Activated CD4-positive, alpha-beta T cell treated with anti-CD3 and anti-CD28 coated beads, Interleukin-2, amount 10 ng/mL, durations not matched to agents 7 days and 5 days (primary cell): ENCODE measurements at regions not wholly inside any gene's neighbourhood (a gene's known extent, or its start where the extent isn't known, plus 50 kb on each side); places are given as distances from the start of the nearest gene placed in this dataset.

Experiments
- CTCF ChIA-PET: fragments of 350-600 bp; sonication (Branson Sonifier 250); formaldehyde crosslinking; loops from one replicate; lab custom pipeline; 2021; ENCODE audit warnings: antibody characterized with exemption; lab: Charles Lee
- POLR2A ChIA-PET: fragments of 350-600 bp; sonication (Branson Sonifier 250); formaldehyde crosslinking; loops from one replicate; lab custom pipeline; 2021; ENCODE audit warnings: antibody characterized with exemption; lab: Charles Lee
- DNase-seq: peaks from one replicate; pipeline ENCODE4 v3.0.0-alpha.2; 2020
- H3K27ac Mint-ChIP-seq: one replicate; pipeline ENCODE4 v1.8.0; 2021; ENCODE audit warnings: mild to moderate bottlenecking, moderate library complexity, mixed read lengths
- H3K27me3 Mint-ChIP-seq: one replicate; pipeline ENCODE4 v1.8.0; 2021; ENCODE audit warnings: mixed read lengths
- H3K36me3 Mint-ChIP-seq: one replicate; pipeline ENCODE4 v1.8.0; 2021; ENCODE audit warnings: low read depth, mixed read lengths
- H3K4me1 Mint-ChIP-seq: one replicate; pipeline ENCODE4 v1.8.0; 2021; ENCODE audit warnings: mixed read lengths
- H3K4me3 Mint-ChIP-seq: one replicate; pipeline ENCODE4 v1.8.0; 2021; ENCODE audit warnings: mild to moderate bottlenecking, moderate library complexity, mixed read lengths
- H3K9me3 Mint-ChIP-seq: one replicate; pipeline ENCODE4 v1.8.0; 2021; ENCODE audit warnings: mixed read lengths

GRCh38 chr3:150221904-150222523 lies 186.1 kb upstream of the TSC22D2 start:
- Mint-ChIP-seq H3K27me3 (peaks cover 30% of the 10 kb centered on the region), H3K4me3 (no peak overlapping the region), H3K36me3 (no peaks in the 10 kb centered on the region), H3K27ac (no peak overlapping the region), H3K4me1 (peaks cover 3% of the 10 kb centered on the region), H3K9me3 (no peaks in the 10 kb centered on the region)
- ChIA-PET CTCF (interaction anchor here (0.6 to 0.8 kb wide), 2 partner anchors 243 to 700 kb away, joined by 3 to 5 read pairs; no protein-coding TSS in a partner anchor), POLR2A (no interaction called here)
- no peak for DNase-seq

DNA sequence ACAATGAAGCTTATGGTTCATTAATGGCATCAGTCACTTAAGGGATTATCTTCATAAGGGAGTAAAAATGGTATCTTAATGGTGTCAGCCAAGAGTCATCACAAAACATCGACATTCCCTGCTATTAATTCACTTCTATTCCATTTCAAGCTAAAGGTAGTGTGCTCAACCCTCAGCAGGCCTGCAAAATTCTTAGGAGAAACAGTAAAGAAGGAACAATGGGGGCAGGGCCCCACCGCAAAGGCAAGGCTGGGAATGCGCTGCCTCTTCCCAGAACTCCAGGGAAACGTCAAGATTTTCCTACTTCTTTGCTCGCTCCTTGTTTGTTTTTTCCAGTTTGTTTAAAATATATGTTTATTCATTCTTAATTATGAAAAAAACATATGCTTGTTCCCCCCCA lies 187.3 kb upstream of the TSC22D2 start:
- Mint-ChIP-seq H3K4me3 (no peak overlapping the region), H3K4me1 (peaks cover 3% of the 10 kb centered on the region), H3K27ac (no peak overlapping the region), H3K36me3 (no peaks in the 10 kb centered on the region), H3K27me3 (peaks cover 23% of the 10 kb centered on the region), H3K9me3 (no peaks in the 10 kb centered on the region)
- ChIA-PET POLR2A (no interaction called here), CTCF (interaction anchor here (1.5 kb wide), 1 partner anchor 274 kb away, joined by 3 read pairs; no protein-coding TSS in a partner anchor)
- no peak for DNase-seq

DNA sequence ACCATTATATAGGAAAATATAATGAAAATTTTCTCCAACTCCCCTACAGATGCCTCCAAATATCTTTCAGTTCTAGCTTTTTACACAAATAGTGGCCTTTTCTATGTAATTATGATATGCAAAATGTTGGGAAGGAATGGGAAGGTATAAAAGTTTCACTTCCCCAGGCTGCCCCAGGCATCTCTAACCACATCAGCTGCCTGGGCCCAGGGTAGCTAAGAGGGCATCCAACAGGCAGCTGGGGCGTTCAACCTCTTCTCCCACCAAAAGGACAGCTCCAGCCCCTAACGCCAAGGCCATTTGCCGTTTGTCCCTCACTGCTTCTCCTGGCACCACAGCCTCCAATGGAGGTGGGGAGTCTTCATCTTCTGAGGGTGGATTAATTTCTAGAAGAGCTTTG lies 188.1 kb upstream of the TSC22D2 start:
- DNase-seq = no peak
- CTCF ChIA-PET = interaction anchor here (1.5 kb wide), 1 partner anchor 274 kb away, joined by 3 read pairs; no protein-coding TSS in a partner anchor
- Mint-ChIP-seq H3K9me3 (no peaks in the 10 kb centered on the region), H3K4me3 (no peak overlapping the region), H3K27ac (no peak overlapping the region), H3K27me3 (peaks cover 22% of the 10 kb centered on the region), H3K4me1 (peaks cover 3% of the 10 kb centered on the region), H3K36me3 (no peaks in the 10 kb centered on the region)
- POLR2A ChIA-PET = no interaction called here

GRCh38 chr3:150218841-150219240 lies 189.3 kb upstream of the TSC22D2 start:
- Mint-ChIP-seq H3K27me3 (peaks cover 22% of the 10 kb centered on the region), H3K36me3 (no peaks in the 10 kb centered on the region), H3K4me1 (peaks cover 3% of the 10 kb centered on the region), H3K27ac (no peak overlapping the region), H3K9me3 (no peaks in the 10 kb centered on the region), H3K4me3 (no peak overlapping the region)
- no peak for DNase-seq
- POLR2A ChIA-PET = no interaction called here
- CTCF ChIA-PET = interaction anchor here (1.0 kb wide), 1 partner anchor 10 kb away, joined by 3 read pairs; no protein-coding TSS in a partner anchor

DNA sequence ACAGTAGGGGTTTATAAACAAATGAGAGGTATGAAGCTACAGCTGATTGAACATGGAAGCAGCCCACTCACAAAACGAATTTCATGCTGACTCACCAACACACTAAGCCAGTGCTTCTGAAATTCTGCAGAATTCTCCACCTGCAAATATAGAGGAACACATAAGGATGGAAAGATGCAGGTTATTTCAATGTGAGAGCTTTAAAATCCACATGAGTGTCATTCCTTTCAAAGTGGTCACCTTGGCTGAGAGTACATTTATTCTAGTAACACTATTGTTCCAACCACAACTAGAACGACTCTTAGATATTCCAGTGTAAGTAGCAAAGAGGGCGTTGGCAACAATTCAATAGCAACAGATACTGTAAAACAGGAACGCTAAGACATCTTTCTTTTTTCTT lies 189.9 kb upstream of the TSC22D2 start:
- Mint-ChIP-seq H3K27ac (no peak overlapping the region), H3K4me3 (no peak overlapping the region), H3K36me3 (no peaks in the 10 kb centered on the region), H3K4me1 (peaks cover 3% of the 10 kb centered on the region), H3K27me3 (peaks cover 23% of the 10 kb centered on the region), H3K9me3 (no peaks in the 10 kb centered on the region)
- CTCF ChIA-PET = interaction anchor here (1.0 to 1.3 kb wide), 2 partner anchors 10 to 22 kb away, joined by 3 read pairs; no protein-coding TSS in a partner anchor
- no peak for DNase-seq
- POLR2A ChIA-PET = no interaction called here

DNA sequence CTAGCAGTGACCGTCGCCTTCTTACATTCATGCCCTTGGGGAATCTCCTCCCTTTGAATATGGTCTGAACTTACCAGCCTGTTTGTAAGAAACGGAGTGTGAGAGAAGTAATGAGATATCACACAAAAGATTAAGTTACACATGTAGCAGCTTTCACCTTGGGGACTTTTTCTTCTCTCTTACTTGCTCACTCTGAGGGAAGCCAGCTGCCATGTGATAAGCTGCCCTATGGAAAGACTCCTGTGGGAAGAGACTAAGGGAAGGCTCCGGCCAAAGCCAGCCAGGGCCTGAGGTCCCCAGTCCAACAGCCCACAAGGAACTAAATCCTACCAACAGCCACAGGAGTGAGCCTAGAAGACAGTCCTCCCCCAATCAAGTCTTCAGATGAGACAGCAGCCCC lies 190.4 kb upstream of the TSC22D2 start:
- Mint-ChIP-seq H3K27ac (no peak overlapping the region), H3K36me3 (no peaks in the 10 kb centered on the region), H3K4me1 (peaks cover 3% of the 10 kb centered on the region), H3K9me3 (no peaks in the 10 kb centered on the region), H3K27me3 (peaks cover 23% of the 10 kb centered on the region), H3K4me3 (no peak overlapping the region)
- DNase-seq = no peak
- ChIA-PET CTCF (interaction anchor here (1.3 kb wide), 1 partner anchor 21 kb away, joined by 3 read pairs; no protein-coding TSS in a partner anchor), POLR2A (no interaction called here)

GRCh38 chr3:150216866-150217600 lies 191.1 kb upstream of the TSC22D2 start:
- ChIA-PET POLR2A (no interaction called here), CTCF (interaction anchor here (1.3 kb wide), 1 partner anchor 20 kb away, joined by 3 read pairs; no protein-coding TSS in a partner anchor)
- H3K9me3 Mint-ChIP-seq = no peaks in the 10 kb centered on the region
- peaks cover 3% of the 10 kb centered on the region for H3K4me1 Mint-ChIP-seq
- no peaks in the 10 kb centered on the region for H3K36me3 Mint-ChIP-seq
- peaks cover 22% of the 10 kb centered on the region for H3K27me3 Mint-ChIP-seq
- no peak overlapping the region for H3K27ac Mint-ChIP-seq
- H3K4me3 Mint-ChIP-seq = no peak overlapping the region
- no peak for DNase-seq

DNA sequence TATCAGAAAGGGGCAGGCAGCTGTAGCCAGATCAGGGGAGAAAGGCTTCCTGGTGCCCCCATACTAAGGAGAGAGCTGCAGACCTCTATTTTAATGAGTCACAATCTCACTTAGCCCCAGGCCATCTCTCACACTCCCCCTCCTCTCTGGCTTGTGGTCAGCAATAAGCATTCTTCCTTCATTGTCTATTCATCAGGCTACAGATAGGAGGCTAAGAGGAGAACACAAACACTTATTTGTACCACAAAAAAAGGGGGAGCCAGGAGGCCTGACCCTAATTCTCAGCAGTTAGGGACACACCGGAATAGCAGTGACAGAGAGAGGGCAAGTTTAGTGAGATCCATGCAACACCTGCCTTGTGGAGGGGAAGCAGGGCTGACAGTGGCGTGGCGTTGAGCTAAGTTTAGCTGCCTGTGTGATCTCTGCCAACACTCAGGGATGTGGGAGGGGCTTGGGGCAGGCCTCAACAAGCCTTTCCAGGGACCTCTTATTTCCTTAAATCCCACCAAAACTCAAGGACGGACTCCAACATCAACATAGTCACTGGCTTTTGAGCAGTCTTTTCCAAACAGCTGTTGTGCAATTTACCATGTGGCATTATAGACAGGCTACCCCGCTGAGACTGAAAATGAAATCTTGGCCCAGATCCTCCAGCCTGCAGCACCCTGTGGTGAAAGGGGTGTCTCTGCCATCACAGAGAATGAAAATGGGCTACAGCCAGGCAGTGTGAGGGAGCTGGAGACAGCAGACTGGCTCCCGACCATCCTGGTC lies 191.9 kb upstream of the TSC22D2 start:
- no peak for DNase-seq
- POLR2A ChIA-PET = no interaction called here
- Mint-ChIP-seq H3K27ac (no peak overlapping the region), H3K36me3 (no peaks in the 10 kb centered on the region), H3K9me3 (no peaks in the 10 kb centered on the region), H3K27me3 (peaks cover 15% of the 10 kb centered on the region), H3K4me3 (no peak overlapping the region), H3K4me1 (peaks cover 1% of the 10 kb centered on the region)
- CTCF ChIA-PET = no interaction called here

GRCh38 chr3:150215616-150216015 lies 192.5 kb upstream of the TSC22D2 start:
- CTCF ChIA-PET = no interaction called here
- DNase-seq = no peak
- H3K4me3 Mint-ChIP-seq = no peak overlapping the region
- no peaks in the 10 kb centered on the region for H3K36me3 Mint-ChIP-seq
- H3K9me3 Mint-ChIP-seq = no peaks in the 10 kb centered on the region
- no peaks in the 10 kb centered on the region for H3K4me1 Mint-ChIP-seq
- H3K27me3 Mint-ChIP-seq = peaks cover 12% of the 10 kb centered on the region
- no peak overlapping the region for H3K27ac Mint-ChIP-seq
- POLR2A ChIA-PET = no interaction called here

- peaks cover 10% of the 10 kb centered on the region for H3K27me3 Mint-ChIP-seq
- H3K27ac Mint-ChIP-seq = no peak overlapping the region
- ChIA-PET POLR2A (no interaction called here), CTCF (interaction anchor here (0.8 kb wide), 1 partner anchor 318 kb away, joined by 3 read pairs; no protein-coding TSS in a partner anchor)
- no peaks in the 10 kb centered on the region for H3K4me1 Mint-ChIP-seq
- no peak for DNase-seq
- H3K4me3 Mint-ChIP-seq = no peak overlapping the region
- no peaks in the 10 kb centered on the region for H3K36me3 Mint-ChIP-seq
- H3K9me3 Mint-ChIP-seq = no peaks in the 10 kb centered on the region
Measured at GRCh38 chr3:150213577-150213976, 194.5 kb upstream of the TSC22D2 start.

DNA sequence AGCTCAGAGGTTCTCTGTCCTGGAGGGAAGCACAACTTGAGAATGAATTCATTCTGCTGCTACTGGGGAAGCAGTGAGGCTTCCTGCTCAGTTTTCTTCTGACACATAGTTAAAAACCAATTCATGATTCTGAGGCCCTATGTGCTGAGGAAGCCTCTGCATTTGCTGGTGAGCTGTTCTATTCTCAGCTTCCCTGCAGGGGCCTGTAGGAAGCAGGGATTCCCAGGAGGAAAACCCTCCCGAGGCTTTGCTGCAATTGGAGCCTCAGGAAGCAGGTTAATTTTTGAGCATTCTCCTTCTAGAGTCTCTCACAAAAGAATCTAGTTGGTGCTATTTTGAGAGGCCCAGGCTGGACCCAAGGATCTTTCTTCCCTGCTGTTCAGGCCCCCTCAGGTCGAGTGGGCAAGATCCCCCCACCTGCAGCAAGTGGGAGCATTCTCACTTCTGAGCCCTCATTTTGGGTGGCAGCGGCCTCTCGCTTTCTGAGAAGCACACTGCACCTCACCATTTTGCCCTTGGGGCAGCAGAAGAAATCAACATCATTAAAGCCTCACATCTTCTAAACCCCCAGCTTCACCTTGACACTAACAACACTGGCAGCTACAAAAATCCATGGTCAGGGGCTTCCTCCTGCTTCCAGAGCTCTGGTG lies 197.5 kb upstream of the TSC22D2 start:
- no peaks in the 10 kb centered on the region for H3K9me3 Mint-ChIP-seq
- CTCF ChIA-PET = no interaction called here
- no peaks in the 10 kb centered on the region for H3K36me3 Mint-ChIP-seq
- POLR2A ChIA-PET = no interaction called here
- H3K4me1 Mint-ChIP-seq = no peaks in the 10 kb centered on the region
- no peak for DNase-seq
- peaks cover 14% of the 10 kb centered on the region for H3K27me3 Mint-ChIP-seq
- no peak overlapping the region for H3K4me3 Mint-ChIP-seq
- H3K27ac Mint-ChIP-seq = no peak overlapping the region

DNA sequence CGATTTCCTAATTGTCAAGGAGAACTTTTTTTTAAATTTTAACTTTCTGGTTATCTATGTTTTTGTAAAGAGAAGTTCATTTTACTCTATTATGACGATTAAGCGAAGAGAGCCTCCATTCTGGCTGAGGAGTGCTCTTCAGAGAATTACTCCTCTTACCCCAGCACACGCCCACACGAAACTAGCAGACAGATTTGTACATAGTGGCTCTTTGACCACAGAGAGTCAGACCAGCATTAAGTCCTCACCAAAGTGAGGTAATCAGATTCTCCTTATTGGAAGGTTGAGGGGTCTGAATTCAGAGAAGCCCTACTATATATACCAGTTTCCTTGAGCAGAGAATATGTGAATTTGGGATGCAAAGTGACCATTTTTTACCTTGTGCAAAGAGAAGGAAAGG lies 204.8 kb upstream of the TSC22D2 start:
- H3K36me3 Mint-ChIP-seq = no peaks in the 10 kb centered on the region
- H3K27ac Mint-ChIP-seq = no peak overlapping the region
- no peak overlapping the region for H3K4me3 Mint-ChIP-seq
- H3K9me3 Mint-ChIP-seq = no peaks in the 10 kb centered on the region
- H3K27me3 Mint-ChIP-seq = peaks cover 19% of the 10 kb centered on the region
- no peak for DNase-seq
- ChIA-PET POLR2A (no interaction called here), CTCF (no interaction called here)
- H3K4me1 Mint-ChIP-seq = no peaks in the 10 kb centered on the region
